Femur (tissue), 1 donor: ENCODE measurements at regions not wholly inside any gene's neighbourhood (a gene's known extent, or its start where the extent isn't known, plus 50 kb on each side); places are given as distances from the start of the nearest gene placed in this dataset.
A peak's percentile ranks its signal among the peaks of the same experiment; 100 is the strongest.

Experiments used
- DNase-seq: peaks from one replicate; pipeline ENCODE4 v3.0.0-alpha.2; 2017

DNA sequence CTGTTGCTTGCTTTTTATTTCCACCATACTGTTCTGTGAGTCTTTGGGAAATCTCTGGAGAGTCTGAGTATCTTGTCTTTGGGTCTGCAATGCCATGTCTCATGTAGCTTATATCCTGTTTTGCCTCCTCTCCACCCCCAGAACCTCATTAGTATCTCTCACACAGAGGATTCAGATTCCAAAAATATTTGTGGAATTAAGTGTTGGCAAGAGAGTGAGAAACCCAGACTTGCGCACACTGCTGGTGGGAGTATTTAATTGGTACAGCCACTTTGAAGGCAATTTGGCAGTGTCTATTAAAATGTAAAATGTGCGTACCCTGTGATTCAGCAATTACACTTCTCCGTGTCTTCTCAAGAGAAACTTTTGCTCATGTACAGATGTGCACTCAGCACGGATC, 68.6 kb downstream of the ZNF621 start:
- DNase-seq = no peak

DNA sequence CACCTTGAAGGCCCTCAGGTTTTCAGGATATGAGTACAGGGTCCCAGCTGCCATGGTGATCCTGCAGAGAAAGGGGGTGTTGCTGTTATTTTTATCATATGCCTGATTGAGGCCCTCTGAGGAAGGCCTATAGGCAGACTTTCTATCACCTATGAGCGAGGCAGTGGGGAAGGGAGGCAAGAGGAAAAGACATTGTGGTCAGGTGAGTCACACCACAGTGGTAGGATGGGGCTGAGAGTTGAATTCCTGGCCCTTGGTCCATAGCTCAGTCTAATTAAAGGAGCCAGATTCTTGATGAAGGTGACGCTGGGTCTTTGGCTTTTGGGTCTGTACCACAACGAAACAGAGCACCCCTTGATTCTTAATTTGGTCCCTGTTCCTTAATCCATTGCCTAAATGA, 72.7 kb downstream of the ZNF621 start:
- no peak for DNase-seq

DNA sequence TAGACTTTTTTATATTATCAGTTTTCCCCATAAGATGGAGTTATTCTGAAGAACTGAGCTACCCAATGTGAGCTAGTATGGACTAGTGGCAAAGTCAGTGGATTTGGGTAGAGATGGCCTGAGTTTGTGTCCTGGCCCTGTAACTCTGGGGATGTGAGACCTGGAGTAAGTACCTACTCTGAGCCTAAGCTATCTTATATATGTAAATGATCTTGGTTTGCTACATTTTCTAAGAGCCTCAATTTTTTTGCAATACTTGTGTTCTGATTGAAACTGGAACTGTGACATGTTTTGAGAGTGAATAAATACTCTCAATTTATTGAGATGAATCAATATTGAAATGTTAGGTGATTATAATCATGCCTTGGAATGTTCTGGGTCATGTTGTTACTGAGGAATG, 73.6 kb downstream of the ZNF621 start:
- DNase-seq = no peak

DNA sequence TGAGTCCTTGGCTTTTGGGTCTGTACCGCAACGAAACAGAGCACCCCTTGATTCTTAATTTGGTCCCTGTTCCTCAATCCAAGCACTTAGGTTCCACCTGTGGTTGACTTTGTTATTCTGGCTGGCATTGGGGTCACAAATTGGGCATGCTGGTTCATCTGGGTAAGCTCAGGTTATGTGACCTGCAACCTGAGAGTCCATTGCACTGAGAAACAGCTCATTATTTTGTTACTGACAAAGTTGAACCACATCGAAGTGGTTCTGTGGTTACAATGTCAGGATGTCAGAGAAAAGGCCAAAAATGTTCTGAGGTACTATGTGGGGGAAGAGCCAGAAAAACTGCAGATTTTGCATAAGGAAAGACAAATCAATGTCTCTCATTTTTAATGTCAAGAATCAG, 74.2 kb downstream of the ZNF621 start:
- no peak for DNase-seq

DNA sequence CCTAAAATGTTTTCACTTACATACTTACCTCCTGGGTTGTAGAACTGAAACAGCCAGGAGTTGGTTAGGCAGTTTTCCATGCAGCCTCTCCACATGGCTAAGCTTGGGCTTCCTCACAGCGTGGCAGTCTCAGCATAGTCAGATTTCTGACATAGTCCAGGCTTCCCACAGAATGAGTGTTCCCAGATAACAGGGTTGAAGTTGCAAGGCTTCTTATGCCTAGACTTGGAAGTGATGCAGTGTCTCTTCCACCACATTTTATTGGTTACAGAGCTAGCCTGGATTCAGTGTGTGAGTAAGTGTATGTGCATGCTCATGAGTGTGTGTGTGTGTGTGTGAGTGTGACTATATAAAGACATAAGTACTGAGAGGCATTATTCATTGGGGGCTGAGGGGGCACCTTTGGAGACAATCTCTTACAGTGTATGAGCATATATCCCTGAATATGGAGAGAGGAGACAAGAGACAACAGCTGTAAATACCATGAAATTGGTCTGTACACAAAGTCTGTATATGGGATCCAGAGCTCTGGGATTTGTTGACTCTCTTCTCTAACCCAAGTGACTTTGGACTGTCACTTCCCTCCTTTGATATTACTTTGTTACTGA, 78.1 kb downstream of the ZNF621 start:
- DNase-seq = no peak

DNA sequence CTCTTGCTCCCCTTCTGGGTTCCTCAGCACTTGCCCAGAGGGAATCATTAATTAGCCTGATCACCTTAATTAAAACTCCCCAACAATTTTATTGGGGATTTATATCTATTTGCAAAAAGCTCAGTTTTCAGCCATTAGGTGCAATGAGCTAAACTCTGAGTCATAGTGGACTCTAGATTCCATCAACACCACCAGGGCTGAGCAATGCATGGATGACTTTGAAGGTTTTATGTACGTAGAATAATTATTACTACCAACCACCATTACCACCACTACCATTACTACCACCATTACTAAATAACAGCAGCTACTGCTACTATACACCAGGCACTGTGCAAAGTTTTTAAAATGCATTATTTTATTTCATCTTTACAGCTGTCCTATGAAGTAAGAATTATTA, 81.2 kb downstream of the ZNF621 start:
- DNase-seq = no peak

DNA sequence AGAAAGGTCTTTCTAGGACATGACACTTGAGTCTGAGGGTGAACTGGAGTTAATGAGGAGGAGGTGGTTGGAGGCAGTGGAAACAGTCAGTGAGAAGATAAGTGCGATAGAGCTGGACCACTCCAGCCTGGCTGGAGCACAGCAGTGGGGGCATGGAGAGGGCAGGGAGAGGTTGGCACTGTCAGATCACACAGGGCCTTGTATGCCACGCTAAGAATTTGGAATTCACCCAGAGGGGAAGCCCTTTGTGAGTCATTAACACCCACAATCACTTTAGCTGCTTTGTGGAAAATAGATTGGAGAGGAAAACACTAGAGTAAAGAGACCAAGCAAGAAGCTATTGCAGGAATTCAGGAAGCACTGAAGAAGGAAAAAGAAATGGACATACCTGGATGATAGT, 83.3 kb downstream of the ZNF621 start:
- no peak for DNase-seq

DNA sequence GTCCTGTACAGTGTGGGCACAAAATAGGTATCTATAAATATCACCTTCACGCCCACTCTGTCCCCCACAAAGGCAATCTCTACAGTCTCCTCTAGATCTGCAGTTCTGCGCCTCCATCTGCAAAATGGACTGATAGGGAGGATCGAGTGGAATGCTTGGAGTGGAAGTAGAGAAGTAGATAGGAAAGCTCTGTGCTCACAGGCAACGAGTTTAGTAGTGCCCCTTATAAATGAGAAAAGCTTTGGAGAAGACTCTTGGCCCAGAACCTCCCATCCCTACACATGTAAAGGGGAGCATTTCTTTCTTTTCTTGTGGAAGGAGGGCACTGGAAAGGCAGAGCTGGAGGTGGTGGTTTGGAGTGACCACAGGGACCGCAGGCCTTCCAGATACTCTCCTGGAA, 88.5 kb downstream of the ZNF621 start:
- no peak for DNase-seq

DNA sequence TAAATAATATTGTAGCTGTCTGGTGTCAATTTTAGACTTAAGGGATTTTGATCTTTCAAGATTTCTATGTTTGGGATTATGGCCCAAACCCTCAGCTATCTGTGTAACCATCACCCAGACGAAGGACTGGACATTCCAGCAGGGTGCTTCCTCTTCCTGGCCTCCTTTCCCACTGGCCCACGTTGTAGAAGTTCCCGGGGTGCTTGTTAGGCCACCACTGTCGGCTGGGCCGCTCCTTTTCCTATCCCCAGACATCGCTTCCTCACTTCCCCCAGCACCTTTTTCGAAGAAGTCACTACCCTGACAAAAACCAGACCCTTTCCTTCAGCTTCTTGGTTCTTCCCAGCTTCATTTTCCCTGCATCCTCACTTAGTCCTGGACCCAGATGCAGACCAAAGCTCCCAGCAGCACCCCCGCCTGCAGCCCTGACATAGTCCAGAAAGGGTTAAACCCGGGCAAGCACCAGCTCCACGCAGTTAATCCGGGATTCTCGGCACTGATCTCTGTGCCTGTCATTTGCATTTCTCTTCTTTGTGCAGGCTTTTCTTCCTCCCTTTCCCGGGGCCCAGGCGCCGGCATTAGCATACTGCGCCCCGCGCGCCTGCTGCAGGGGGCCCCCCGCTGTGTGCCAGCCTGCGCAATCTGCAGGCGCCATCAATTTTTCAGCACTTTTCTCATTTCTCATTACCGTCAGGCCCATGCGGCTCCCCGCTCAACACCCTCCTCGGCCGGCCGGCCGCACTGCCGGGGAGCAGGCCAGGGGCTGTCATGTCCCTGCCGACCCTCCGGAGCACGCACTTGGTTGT, 90.6 kb downstream of the ZNF621 start:
- peak; percentile 29 for DNase-seq

DNA sequence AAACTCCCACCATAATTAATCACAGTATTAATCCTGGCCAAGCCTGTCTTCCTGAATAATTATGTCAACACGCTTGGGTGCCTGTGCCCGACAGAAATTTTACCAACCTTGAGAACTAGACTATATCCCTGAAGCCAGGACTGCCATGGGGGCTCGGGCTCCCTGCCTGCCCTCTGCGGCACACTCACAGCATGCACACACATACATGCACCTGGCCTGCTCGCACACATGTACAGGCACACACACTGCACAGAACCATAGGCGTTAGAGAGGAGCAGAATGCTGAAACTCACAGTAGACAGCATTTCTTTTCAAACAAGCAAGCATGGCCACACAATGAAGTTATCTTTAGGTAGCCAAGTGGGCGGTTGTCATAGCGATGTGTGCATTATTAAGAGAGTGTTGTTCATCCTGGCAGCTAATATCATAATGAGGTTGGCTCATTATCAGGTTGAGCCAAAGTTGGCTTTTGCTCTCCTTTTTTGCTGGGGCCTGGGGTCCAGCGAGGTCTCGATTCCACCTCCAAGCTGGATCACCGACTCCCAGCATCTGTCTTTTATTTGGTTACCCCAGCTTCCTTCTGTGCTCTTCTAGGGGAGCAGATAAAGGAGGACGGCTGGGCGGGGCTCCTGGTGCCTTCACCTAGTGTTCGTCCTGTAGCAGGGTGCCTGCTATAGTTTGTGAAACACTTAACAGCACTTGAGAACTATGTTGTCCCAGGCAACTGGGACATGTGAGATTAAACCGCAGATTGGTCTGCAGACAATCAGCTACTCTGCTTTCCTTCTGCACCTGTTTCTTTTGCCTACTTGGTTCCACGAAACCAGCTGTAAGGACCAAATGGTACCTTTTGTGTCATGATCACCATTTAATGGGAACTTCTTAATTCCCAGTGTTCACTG, 91.4 kb downstream of the ZNF621 start:
- DNase-seq = no peak

DNA sequence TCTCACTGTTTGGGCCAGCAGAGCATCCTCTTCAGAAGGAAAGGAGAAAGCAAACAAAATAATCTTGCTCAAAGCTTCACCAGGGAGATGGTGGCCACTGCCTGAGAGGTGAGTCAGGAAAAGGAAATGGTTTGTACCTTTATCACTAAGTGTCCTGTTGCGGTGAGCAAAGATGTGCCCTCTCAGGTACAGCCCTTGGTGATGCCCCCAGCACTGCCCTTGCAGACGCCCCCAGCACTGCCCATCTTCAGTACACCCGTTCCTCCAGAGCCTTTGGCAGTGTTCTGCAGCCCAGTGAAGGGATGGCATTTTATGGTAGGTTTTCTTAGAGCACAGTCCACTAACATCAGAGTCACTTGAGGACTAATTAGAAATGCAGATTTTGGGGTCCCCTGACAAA, 92.3 kb downstream of the ZNF621 start:
- DNase-seq = no peak

DNA sequence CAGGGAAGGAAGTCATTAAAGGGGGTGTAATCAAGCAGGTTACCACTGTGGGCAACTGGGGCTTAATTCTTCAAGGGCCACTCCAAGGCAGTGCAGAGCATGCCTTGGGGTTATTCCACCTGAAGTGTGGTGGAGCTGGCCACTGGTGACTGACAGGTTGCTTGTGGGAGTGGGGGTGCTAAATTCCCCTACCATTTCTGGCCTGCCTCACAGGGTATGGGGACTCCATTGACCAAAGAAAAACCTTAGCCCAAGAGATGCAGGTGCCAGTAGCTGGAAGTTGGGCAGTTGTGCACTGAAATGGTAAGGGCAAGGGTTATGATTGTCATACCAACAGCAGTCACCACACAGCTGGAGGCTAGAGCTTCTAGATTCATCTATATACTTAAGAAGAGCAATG, 93.4 kb downstream of the ZNF621 start:
- DNase-seq = no peak

DNA sequence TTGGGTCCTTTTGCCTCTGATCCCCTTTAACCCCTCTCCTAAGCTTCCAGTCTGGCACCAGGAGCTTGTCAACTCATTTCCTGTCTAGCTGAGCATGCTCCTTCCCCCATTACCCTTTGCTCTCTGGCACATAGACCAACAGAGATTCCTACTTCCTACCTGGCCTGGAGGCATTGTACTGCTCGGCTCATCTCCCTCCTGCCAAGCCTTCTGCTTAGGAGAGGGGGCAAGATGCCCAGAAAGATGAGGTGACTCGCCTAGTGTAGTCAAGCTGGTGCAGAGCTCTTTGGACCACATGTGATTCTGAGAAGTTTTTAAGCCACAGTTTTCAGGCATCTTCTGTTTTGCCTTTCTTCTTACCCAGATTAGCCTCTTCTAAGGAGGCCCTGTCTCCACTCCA, 95.4 kb downstream of the ZNF621 start:
- DNase-seq = no peak

DNA sequence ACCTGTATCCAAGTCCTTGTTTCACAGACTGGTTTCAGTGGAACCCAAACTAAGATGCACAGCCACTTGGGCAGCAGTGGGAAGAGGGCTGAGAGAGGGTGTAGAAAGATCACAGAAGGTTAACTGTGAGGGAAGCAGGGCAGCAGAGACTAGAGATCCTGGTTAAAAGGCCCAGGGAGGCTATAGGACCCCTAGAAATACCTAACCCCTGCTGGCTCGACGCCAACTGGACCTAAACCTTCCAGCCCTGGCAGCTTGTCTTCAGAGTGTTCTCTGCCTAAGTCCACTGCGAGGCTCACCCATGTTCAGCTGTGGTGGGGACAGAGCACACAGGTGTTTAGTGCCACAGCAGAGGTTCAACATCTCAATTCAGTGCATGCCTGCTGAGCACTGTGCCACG, 96.5 kb downstream of the ZNF621 start:
- no peak for DNase-seq

DNA sequence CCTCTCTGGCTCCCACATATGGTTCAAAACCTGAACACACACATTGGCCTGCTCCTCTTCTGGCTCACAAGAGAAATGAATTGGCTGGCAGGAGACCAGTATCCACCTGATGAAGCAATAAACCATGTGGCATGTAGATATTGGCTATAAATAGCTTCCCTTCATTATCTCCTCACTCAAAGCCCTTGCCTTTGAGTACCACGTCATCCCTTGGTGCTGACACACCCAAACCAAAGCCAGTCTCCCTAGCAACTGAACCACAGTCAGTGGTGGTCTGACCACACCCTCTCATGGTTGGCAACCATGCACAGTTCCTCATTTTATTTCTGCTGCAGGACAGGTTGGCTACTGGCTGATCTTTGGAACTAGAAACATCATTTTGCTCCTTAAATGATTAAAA, 98.8 kb downstream of the ZNF621 start:
- no peak for DNase-seq

DNA sequence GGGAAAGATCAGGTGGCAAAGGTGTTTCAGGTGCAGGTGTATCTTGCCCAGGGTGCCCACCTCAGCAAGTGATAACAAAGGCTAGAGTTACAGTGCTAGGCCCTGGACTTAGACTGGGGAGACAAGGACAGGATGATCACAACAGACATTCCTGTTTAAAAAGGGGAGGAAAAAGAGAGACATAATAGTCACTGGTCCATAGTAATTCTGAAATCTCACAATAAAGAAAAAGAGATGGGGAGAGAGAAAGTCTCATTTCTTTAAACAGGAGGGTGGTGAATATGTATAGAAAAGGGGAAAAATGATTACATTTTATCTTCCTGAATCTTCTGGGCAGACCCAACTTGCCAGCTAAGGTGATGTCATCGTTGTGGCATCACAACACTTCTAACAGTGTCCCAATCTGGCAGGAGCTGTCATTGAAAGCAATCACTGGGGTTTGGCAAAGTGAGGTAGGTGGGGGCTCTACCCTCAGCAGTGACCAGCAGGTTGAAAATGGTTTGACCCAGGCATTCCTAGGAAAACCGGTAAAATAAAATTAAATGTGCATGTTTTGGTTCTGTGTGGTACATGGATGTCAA, 99.5 kb downstream of the ZNF621 start:
- DNase-seq = no peak

DNA sequence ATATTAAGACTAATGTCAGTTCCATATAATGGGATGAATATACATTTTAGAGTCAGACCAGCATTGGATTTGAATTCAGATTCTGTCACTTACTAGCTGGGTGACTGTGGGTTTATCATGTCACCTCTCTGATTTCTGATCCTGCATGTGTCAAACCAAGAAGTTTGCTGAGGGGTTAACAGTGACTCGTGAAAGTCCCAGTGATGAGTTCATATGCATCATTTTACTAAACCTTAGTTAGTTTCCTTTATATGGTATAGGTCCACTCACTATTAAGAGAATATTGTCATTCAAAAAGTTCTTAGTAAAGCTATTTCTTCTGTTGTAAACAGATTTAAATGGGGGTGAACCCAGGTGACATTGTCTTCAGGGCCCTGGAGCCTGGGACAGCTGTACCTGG, 102.3 kb downstream of the ZNF621 start:
- no peak for DNase-seq

DNA sequence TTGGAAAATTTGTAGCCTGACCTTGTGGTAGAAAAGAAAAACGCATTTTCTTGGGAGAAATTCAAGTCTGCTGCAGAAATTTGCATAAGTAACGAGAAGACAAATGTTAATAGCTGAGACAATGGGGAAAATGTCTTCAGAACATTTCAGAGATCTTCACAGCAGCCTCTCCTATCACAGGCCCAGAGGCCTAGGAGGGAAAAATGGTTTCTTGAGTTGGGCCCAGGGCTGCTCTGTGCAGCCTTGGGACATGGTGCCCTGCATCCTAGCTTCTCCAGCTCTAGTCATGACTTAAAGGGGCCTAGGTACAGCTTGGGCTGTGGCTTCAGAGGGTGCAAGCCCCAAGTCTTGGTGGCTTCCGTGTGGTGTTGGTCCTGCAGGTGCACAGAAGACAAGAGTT, 104.2 kb downstream of the ZNF621 start:
- no peak for DNase-seq

DNA sequence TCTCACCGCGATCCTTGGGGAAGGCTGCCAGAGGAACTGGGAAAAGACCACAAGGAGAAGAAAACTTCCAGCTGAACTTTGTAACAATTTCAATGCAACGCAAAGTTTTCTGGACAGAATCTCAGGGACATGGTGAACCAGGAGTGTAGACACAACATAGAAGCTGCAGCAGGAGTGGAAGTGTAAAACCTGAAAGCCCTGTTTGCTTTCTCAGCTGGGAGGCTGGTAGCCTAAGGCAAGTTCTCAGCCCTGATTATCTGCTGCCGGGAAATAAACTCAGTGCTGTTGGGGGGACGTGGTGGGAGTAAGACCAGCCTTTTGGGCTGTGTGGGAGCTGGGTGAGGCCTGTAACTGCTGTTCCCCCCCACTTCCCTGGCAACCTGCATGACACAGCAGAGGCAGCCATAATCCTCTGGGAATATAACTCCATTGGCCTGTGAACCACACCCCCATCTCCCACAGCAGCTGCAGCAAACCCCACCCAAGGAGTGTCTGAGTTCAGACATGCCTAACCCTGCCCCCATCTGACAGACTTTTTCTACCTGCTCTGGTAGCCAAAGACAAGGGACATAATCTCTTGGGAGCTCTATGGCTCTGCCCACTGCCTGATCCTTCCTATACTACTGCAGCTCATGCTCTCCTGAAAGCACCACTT, 106.7 kb downstream of the ZNF621 start:
- no peak for DNase-seq

DNA sequence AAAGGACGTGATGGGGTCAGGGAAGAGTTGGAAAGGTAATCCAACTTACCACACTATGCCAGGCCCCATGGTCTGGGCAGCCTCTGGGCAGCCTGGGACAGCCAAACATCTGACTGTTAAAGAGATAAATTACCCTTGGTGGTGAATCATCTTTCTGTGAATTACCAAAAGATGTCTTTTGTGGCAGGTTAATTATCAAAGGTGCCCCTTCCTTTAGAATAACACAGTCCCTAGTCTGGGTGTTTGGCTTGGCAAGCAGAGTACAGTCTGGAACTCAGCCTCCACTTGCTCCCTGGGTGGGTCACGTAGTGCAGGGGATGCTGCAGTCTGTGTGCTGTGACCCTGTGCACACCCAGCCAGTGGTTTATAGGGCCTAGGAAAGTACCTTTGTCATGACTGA, 113.1 kb downstream of the ZNF621 start:
- DNase-seq = no peak

DNA sequence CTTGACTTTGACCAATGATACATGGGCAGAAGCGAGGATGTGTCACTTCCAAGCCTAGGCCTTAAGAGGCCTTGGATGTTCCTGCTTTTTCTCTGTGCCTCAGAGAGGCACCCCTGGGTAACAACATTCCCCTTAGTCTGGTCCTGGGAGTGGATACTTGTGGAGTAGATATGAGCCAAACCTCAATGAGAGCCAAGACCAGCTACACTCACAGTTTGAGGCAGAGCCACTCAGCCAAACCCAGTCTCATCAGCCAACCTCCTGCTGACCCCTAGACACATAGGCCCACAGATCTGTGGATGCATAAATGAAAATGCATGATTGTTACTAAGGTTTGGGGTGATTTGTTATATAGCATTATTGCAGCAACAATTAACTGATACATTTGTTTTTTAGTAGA, 114.2 kb downstream of the ZNF621 start:
- no peak for DNase-seq

DNA sequence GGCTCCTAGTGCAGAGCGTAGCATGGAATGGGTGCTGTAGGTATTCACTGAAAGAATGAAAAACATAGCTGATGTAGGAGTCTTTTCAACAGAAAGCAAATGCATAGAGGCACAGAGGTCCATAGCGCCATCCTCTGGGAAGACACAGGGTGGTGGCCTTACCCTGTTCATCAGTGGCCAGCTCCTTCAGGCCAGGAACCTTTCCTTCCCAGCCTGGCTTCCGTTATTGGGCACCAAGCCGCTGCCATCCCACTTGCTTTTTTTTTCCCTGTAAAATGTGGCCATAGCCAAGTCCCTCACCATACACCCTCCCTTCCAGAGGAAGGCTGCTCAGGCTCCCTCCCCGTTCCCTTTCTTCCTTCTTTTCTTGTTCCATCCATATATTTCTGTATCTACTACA, 118.1 kb downstream of the ZNF621 start:
- no peak for DNase-seq

DNA sequence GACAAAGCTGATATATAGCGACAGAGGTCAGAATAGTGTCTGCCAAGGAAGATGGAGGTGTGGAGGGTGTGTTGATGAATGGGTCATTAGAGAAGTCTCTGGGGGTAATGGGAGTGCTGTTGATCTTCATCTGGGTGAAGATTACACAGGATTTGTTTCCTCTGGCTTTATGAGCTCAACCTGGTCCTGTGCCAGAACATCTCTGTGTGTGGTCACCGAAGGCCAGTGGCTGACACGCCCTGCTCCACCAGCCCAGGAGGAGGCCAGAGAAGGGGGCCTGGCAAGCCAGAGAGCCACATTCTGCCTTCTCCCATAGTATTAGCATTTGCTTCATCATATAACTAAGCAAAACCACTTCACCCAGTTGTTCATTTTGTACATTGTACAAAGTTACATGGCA, 121.1 kb downstream of the ZNF621 start:
- peak; percentile 56 for DNase-seq
